Daoy (cell line): ENCODE measurements at regions not wholly inside any gene's neighbourhood (a gene's known extent, or its start where the extent isn't known, plus 50 kb on each side); places are given as distances from the start of the nearest gene placed in this dataset.
"Not testable (repeated sequence)": the region's sequence is repeated elsewhere in the genome, so short reads cannot be mapped to it uniquely, and the experiment has no call there.

Experiments
- DNase-seq: peaks from one replicate; pipeline ENCODE4 v3.0.0-alpha.2; 2015; ENCODE audit warnings: low read depth

- no peak for DNase-seq
These were observed 623.1 kb downstream of the CCDC85A start for GRCh38 chr2:56806924-56807323.

GRCh38 chr2:56807861-56808260, 624.1 kb downstream of the CCDC85A start:
- DNase-seq: no peak

- DNase-seq: no peak
These were observed 627.6 kb downstream of the CCDC85A start for GRCh38 chr2:56811401-56811800.

- DNase-seq: no peak
These were observed 628.6 kb downstream of the CCDC85A start for GRCh38 chr2:56812432-56812831.

- DNase-seq: no peak
These were observed 629.7 kb downstream of the CCDC85A start for GRCh38 chr2:56813490-56813889.

- DNase-seq: no peak
These were observed 632.9 kb downstream of the CCDC85A start for GRCh38 chr2:56816666-56817065.

GRCh38 chr2:56831780-56832179, 648.0 kb downstream of the CCDC85A start:
- no peak for DNase-seq

GRCh38 chr2:56834686-56835085, 650.9 kb downstream of the CCDC85A start:
- no peak for DNase-seq

GRCh38 chr2:56840009-56840408, 656.2 kb downstream of the CCDC85A start:
- DNase-seq: not testable (repeated sequence)

- DNase-seq: no peak
These were observed 677.2 kb downstream of the CCDC85A start for GRCh38 chr2:56860991-56861390.

- DNase-seq: no peak
These were observed 687.9 kb downstream of the CCDC85A start for GRCh38 chr2:56871644-56872043.

GRCh38 chr2:56874717-56875116, 690.9 kb downstream of the CCDC85A start:
- no peak for DNase-seq

- DNase-seq: no peak
These were observed 705.9 kb downstream of the CCDC85A start for GRCh38 chr2:56889738-56890137.

- no peak for DNase-seq
These were observed 708.6 kb downstream of the CCDC85A start for GRCh38 chr2:56892382-56892781.

- no peak for DNase-seq
These were observed 715.2 kb downstream of the CCDC85A start for GRCh38 chr2:56898986-56899385.

- no peak for DNase-seq
These were observed 728.7 kb downstream of the CCDC85A start for GRCh38 chr2:56912490-56912889.

GRCh38 chr2:56918790-56919189, 735.0 kb downstream of the CCDC85A start:
- no peak for DNase-seq

GRCh38 chr2:56933976-56934375, 750.2 kb downstream of the CCDC85A start:
- no peak for DNase-seq

GRCh38 chr2:56934866-56935265, 751.1 kb downstream of the CCDC85A start:
- DNase-seq: no peak

GRCh38 chr2:56940054-56940453, 756.3 kb downstream of the CCDC85A start:
- DNase-seq: no peak

GRCh38 chr2:56952871-56953270, 769.1 kb downstream of the CCDC85A start:
- no peak for DNase-seq

GRCh38 chr2:56960581-56960980, 776.8 kb downstream of the CCDC85A start:
- no peak for DNase-seq

- DNase-seq: no peak
These were observed 778.9 kb downstream of the CCDC85A start for GRCh38 chr2:56962673-56963072.

GRCh38 chr2:56969513-56969912, 785.7 kb downstream of the CCDC85A start:
- no peak for DNase-seq
